ENCODE measurements at regions not wholly inside any gene's neighbourhood (a gene's known extent, or its start where the extent isn't known, plus 50 kb on each side); places are given as distances from the start of the nearest gene placed in this dataset.
"Not testable (repeated sequence)": the region's sequence is repeated elsewhere in the genome, so short reads cannot be mapped to it uniquely, and the experiment has no call there.

DNA sequence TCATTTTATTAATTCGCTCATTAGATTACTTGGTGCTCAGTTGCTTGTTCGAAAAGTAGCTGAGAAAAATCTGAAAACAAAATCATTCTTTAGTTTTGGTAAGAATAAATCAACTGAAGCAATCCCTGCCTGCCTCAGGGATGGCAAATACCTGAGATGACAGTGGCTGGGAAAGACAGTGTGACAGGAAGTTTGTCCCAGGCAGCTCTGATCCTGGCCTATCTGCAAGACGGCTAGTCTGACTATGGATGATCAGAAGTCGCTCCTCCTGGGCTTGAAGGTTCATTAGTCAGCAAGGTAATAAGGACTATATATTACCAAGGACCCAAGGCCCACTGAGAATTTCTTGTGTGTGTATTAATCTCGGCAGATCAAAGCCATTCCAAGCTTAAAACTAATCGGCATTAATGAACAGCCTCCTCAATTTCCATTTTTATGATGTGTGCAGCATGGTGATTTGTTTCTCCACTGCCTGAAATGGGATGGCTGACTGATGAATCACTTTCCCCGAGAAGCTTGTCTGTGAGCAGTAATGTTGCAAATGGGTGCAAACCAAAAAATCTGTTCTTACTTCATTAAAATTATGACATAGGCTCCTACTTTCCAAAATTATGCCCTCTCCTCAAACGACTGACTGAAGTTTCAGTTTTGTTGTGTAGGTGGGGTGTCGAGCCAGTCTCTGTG, 199.9 kb downstream of the ACTR3 start:
- H3K9me3 Mint-ChIP-seq, result no peaks in the 10 kb centered on the region
- no peaks in the 10 kb centered on the region for H3K4me1 Mint-ChIP-seq
- no peak overlapping the region for H3K4me3 Mint-ChIP-seq
- ATAC-seq (no peak), DNase-seq (ENCODE audit: low spot score in 2 of 2) (no peak)
- no peak overlapping the region for H3K27ac Mint-ChIP-seq
- no peaks in the 10 kb centered on the region for H3K36me3 Mint-ChIP-seq

DNA sequence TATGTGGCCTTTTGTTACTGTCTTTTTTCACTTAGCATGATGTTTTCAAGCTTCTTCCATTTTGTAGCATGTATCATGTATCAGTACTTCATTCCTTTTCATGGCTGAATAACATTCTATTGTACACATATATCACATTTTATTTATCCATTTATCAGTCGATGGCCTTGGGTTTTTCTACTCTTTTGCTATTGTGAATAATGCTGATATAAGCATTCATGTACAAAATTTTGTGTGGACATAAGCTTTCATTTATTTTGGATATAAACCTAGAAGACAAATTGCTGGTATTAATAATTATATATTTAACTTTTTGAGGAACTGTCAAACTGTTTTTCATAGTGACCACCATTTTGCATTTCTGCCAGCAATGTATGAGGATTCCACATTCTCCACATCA, 201.1 kb downstream of the ACTR3 start:
- ATAC-seq (no peak), DNase-seq (ENCODE audit: low spot score in 2 of 2) (no peak)
- Mint-ChIP-seq H3K4me3 (no peak overlapping the region), H3K27ac (no peak overlapping the region), H3K36me3 (no peaks in the 10 kb centered on the region), H3K4me1 (no peaks in the 10 kb centered on the region), H3K9me3 (peaks cover 7% of the 10 kb centered on the region)

DNA sequence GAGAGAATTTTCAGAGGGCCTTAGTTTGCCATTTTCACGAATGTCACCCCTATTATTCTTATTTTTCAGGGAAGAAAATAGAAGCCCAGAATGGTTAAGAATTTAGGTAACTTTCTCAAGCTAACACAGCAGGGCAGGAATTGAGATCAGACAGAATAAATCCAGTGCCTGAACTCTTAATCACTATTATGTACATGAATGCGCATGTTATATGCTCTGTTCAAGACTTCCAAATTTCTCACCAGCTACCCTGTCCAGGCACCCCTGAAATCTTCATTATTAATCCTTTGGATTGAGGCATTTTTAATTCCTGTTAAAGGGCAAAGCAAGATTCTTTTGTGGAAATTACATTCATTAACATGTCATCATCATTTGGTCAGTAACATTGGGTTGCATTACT, 218.4 kb downstream of the ACTR3 start:
- ATAC-seq, result no peak
- H3K36me3 Mint-ChIP-seq, result no peaks in the 10 kb centered on the region
- no peaks in the 10 kb centered on the region for H3K4me1 Mint-ChIP-seq
- H3K27ac Mint-ChIP-seq, result no peak overlapping the region
- H3K9me3 Mint-ChIP-seq, result peaks cover 11% of the 10 kb centered on the region
- DNase-seq (ENCODE audit: low spot score in 2 of 2), result no peak
- H3K4me3 Mint-ChIP-seq, result no peak overlapping the region

DNA sequence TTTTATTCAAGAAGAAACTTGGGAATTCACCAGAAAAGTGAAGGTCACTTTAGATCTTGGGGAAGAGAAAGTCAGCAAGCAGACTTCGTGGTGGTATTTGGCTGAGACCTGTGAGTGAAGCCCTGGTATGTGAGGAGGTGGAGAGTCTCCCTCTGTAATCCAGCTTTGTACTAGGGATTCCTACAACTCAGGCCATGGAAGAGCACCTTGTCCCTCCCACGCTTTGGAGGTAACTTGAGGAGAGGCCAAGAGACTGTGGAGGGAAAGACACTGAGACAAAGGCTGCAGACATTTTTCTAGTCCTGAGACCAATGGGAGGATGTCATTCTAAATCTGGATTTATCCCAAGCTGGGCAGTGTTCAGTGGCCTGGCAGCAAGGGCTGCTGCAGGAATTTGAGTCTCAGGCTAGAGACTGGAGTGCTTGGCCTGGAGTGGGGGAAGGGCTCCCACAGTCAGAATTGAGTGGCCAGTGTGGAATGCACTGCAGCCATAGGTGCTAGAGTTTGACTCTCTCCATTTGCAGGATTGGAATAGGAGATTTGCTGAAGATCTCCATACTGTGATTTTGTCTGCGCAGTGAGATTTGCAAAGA, 219.0 kb downstream of the ACTR3 start:
- Mint-ChIP-seq H3K36me3 (no peaks in the 10 kb centered on the region), H3K4me3 (no peak overlapping the region), H3K9me3 (peaks cover 11% of the 10 kb centered on the region), H3K27ac (no peak overlapping the region), H3K4me1 (no peaks in the 10 kb centered on the region)
- ATAC-seq, result no peak
- DNase-seq (ENCODE audit: low spot score in 2 of 2), result no peak

DNA sequence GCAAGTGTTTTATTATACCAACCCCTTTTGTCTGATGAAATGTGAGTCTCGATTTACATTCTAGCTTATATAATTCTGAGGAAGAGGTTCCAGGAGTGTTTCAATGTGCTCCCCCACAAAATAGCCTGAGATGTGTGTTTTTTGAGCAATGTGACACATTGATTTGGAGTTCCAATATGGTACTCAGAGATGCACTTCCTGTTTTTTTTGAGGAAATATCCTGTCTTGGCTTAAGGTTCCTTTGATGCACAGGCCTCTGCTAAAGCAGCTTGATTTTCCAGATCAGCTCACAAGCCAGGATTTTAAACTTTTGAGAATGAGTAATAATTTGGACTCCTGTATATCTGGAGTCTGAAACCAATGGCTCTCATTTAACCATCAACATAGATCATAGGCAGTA, 221.4 kb downstream of the ACTR3 start:
- DNase-seq (ENCODE audit: low spot score in 2 of 2), result no peak
- peaks cover 4% of the 10 kb centered on the region for H3K9me3 Mint-ChIP-seq
- no peak for ATAC-seq
- no peaks in the 10 kb centered on the region for H3K4me1 Mint-ChIP-seq
- no peak overlapping the region for H3K4me3 Mint-ChIP-seq
- no peaks in the 10 kb centered on the region for H3K36me3 Mint-ChIP-seq
- no peak overlapping the region for H3K27ac Mint-ChIP-seq

DNA sequence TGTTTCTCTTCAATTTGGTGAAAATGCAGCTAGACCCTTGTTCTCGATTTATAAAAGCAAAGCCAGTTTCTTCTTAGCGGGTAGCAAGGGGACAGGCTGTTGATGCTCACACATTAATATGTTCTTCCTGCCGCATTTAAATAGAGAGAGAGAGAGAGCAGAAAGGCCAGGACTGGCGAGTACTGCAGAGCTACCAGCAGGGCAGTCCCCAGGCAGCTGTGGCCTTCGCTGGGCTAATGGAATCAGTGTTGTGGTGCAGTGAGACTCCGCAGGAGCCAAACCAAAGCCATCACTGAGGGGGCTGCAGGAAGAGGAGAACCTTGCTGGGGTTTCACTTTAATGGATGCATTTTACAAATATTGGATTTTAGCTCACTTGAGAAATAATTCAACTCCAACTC, 223.6 kb downstream of the ACTR3 start:
- ATAC-seq, result no peak
- Mint-ChIP-seq H3K9me3 (peaks cover 2% of the 10 kb centered on the region), H3K27ac (no peak overlapping the region), H3K36me3 (no peaks in the 10 kb centered on the region), H3K4me1 (no peaks in the 10 kb centered on the region), H3K4me3 (no peak overlapping the region)
- DNase-seq (ENCODE audit: low spot score in 2 of 2), result no peak

DNA sequence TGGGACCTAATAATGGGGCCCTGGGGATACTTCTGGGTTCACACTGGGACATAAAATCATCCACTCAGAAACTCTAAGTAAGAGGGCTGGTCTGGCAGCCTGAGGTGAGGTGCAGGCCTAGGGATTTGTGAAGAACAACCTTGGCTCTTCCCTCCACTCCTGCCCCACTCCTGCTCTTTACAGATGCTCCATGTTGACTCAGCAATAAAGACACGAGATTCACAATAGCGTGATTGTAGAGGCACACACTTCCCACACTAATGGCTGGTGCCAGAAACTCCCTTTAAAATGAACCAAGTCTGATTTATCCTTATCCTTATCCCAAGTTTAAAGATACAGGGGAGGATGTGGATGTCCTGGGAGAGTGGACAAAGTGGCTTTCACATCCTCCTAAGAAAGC, 228.2 kb downstream of the ACTR3 start:
- Mint-ChIP-seq H3K27ac (no peak overlapping the region), H3K4me3 (no peak overlapping the region), H3K4me1 (no peaks in the 10 kb centered on the region), H3K36me3 (no peaks in the 10 kb centered on the region), H3K9me3 (no peaks in the 10 kb centered on the region)
- ATAC-seq, result no peak
- DNase-seq (ENCODE audit: low spot score in 2 of 2), result no peak

DNA sequence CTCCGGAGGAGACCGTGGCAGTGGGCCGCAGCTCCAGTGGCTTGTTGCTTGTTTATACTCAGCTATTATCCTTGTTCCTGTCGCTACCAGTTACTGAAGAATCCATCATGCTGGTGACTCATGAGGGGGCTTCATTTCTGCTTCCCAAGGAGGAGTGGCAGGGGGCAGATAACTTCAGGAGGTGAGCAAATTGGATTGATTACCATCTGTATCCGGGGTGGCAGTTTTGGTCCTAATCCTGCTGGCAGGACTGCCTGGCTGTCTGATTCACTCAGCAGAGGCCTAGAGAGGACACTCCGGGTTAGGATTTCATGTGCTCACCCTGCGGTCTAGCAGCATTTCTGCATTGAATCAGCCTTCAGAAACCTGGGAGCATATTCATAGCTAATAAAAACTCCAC, 230.0 kb downstream of the ACTR3 start:
- Mint-ChIP-seq H3K4me1 (no peaks in the 10 kb centered on the region), H3K27ac (no peak overlapping the region), H3K36me3 (no peaks in the 10 kb centered on the region), H3K9me3 (no peaks in the 10 kb centered on the region), H3K4me3 (no peak overlapping the region)
- DNase-seq (ENCODE audit: low spot score in 2 of 2) (no peak), ATAC-seq (no peak)

DNA sequence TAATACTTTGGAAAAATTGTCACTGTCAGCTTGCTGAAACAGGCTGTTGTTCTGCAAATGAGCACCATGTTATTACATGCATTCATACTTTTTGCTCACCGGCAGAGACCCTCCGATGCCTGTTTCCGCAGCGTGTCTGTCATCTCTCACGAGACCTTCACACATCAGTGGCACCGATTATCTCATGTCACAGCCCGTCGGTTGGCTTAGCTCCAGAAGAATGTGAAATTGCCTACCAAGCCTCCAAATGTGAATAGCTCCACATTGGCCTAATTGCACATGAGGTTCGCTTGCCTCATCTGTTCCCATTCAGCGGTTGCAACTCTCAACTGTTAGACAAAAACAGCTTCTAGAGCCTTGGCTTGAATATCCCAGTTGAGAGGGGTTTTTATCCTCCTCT, 233.0 kb downstream of the ACTR3 start:
- Mint-ChIP-seq H3K27ac (no peak overlapping the region), H3K4me1 (no peaks in the 10 kb centered on the region), H3K9me3 (no peaks in the 10 kb centered on the region), H3K36me3 (no peaks in the 10 kb centered on the region), H3K4me3 (no peak overlapping the region)
- no peak for ATAC-seq
- no peak for DNase-seq (ENCODE audit: low spot score in 2 of 2)

DNA sequence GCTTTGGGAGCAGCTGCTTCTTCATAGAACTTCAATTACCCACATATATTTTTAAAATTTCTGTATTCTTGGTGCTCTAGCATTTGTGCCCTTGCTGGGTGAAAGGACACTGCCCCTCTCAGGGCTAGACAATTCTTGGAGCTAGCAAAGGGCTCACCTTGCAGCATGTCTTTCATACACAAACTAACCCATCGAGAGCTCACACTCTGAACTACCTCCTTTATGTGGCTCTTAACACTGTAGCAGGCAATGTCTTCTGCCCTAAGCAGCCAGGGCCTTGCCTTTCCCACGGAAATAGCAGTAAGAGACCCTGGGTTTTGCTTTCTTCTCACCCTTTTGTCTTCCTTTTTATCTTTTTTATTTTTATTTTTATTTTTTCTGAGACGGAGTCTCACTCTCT, 234.0 kb downstream of the ACTR3 start:
- Mint-ChIP-seq H3K9me3 (no peaks in the 10 kb centered on the region), H3K4me1 (no peaks in the 10 kb centered on the region), H3K27ac (no peak overlapping the region), H3K36me3 (no peaks in the 10 kb centered on the region), H3K4me3 (no peak overlapping the region)
- DNase-seq (ENCODE audit: low spot score in 2 of 2) (no peak), ATAC-seq (no peak)

DNA sequence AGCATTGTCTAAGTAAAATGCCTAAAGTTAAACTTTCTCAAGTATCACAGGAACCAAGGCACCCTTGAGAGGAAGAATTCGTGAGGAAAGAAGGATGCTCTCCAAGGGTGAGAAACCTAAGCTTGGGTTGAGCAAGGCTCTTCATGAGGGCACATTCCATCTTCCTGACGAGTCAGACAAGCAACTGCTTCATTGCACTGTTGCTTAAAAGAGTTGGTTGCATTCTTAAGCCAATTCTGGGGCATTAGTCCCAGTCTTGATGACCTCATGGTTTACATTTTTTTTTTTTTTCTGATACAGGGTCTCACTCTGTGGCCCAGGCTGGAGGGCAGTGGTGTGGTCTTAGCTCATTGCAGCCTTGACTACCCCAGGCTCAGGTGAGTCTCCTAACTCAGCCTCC, 237.5 kb downstream of the ACTR3 start:
- no peak overlapping the region for H3K4me3 Mint-ChIP-seq
- no peaks in the 10 kb centered on the region for H3K9me3 Mint-ChIP-seq
- no peak for ATAC-seq
- H3K27ac Mint-ChIP-seq, result no peak overlapping the region
- DNase-seq (ENCODE audit: low spot score in 2 of 2), result no peak
- H3K36me3 Mint-ChIP-seq, result no peaks in the 10 kb centered on the region
- no peaks in the 10 kb centered on the region for H3K4me1 Mint-ChIP-seq

DNA sequence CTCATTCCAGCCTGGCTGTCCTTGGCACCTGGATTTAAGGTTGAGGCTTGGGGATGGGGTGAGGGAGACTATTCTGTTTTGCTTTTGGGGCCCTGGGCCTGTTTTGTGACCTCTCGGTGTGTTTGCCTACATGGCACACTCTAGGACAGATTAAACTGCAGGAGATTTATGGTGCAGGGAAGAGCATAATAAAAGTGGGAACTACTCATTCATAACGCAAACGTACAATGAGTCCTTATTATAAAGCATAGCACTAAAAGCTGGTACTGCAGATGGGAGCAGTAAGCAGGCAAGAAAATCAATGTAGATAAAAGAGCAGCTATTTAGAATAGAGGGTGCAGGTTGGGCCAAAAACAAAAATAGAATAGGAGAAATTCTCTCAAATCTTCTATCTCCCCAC, 238.4 kb downstream of the ACTR3 start:
- no peak overlapping the region for H3K4me3 Mint-ChIP-seq
- H3K9me3 Mint-ChIP-seq, result no peaks in the 10 kb centered on the region
- H3K27ac Mint-ChIP-seq, result no peak overlapping the region
- DNase-seq (ENCODE audit: low spot score in 2 of 2) (no peak), ATAC-seq (no peak)
- no peaks in the 10 kb centered on the region for H3K4me1 Mint-ChIP-seq
- H3K36me3 Mint-ChIP-seq, result no peaks in the 10 kb centered on the region

DNA sequence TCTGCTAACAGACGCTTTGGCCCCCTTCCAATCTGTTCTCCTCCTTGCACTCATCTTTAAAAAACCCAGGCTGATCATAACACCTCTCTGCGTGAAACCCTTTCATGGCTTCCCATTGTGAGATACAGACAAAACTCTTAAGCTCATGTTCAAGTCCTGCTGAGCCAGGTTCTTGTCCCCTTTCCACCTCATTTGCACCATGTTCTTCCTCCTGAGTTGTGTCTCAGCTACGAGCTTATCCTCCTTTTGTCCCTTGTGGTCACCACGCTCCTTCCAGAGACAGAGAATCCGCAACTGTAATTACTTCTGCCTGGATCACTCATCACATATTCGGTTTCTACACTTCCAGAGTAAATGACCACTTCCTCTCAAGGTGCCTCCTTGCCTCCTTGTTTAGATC, 238.8 kb downstream of the ACTR3 start:
- Mint-ChIP-seq H3K27ac (no peak overlapping the region), H3K36me3 (no peaks in the 10 kb centered on the region), H3K4me3 (no peak overlapping the region), H3K4me1 (no peaks in the 10 kb centered on the region), H3K9me3 (no peaks in the 10 kb centered on the region)
- ATAC-seq (no peak), DNase-seq (ENCODE audit: low spot score in 2 of 2) (no peak)

DNA sequence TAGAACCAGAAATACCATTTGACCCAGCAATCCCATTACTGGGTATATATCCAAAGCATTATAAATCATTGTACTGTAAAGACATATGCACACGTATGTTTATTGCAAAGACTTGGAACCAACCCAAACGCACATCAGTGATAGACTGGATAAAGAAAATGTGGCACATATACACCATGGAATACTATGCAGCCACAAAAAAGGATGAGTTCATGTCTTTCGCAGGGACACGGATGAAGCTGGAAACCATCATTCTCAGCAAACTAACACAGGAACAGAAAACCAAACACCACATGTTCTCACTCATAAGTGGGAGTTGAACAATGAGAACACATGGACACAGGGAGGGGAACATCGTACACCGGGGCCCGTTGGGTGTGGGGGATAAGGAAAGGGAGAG, 242.2 kb downstream of the ACTR3 start:
- H3K36me3 Mint-ChIP-seq; DNase-seq (ENCODE audit: low spot score in 2 of 2); H3K4me1 Mint-ChIP-seq; ATAC-seq; H3K9me3 Mint-ChIP-seq; H3K4me3 Mint-ChIP-seq; H3K27ac Mint-ChIP-seq: not testable (repeated sequence)

DNA sequence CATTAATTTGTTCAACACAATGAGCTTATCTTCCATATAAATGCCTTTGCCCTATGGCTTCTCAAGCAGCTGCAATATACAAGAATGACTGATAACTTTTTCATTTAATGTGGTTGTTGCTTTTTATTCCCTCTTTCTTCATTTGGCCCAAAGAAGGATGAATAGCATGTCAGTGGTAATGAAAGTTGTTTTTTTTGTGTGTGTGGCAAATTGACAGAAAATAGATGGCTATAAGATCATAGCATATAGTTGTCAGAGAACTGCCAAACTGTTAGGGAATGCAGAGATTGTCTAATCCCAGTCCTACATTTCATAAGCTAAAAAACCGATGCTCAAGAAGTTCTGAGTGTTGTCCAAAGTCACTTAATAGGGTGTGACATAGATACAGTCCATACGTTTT, 244.3 kb downstream of the ACTR3 start:
- ATAC-seq (no peak), DNase-seq (ENCODE audit: low spot score in 2 of 2) (no peak)
- no peaks in the 10 kb centered on the region for H3K36me3 Mint-ChIP-seq

DNA sequence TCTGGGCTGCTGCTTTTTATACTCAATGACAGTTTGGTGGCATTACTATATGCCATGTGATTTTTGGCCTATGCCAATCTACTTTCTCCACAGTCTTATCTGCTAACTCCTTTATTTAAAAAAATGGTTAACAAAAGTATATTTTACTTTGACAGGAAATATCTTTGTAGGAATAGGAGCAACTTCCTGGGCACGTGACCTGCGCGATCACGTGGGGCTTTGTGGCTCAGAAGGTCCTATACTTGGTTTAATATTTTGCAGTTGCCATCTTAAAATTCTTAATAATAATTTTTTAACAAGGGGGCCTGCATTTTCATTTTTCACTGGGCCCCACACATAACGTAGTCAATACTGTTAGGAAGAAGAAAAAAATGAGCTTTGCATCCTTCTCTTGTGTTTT, 249.7 kb downstream of the ACTR3 start:
- DNase-seq (ENCODE audit: low spot score in 2 of 2) (no peak), ATAC-seq (no peak)
- no peak overlapping the region for H3K4me3 Mint-ChIP-seq
- no peak overlapping the region for H3K27ac Mint-ChIP-seq
- H3K36me3 Mint-ChIP-seq, result no peaks in the 10 kb centered on the region
- no peaks in the 10 kb centered on the region for H3K4me1 Mint-ChIP-seq
- H3K9me3 Mint-ChIP-seq, result no peaks in the 10 kb centered on the region

More for the DNA sequence above, 244.3 kb downstream of the ACTR3 start:
- H3K4me1 Mint-ChIP-seq, result no peaks in the 10 kb centered on the region
- no peaks in the 10 kb centered on the region for H3K9me3 Mint-ChIP-seq
- no peak overlapping the region for H3K27ac Mint-ChIP-seq
- no peak overlapping the region for H3K4me3 Mint-ChIP-seq

All from stimulated activated effector memory CD8-positive, alpha-beta T cell treated with anti-CD3 and anti-CD28 coated beads, Interleukin-12 subunit alpha, Interleukin-12 subunit beta, amount 100 ng/mL, for 72 hours (primary cell).